GM19452 (cell line): ENCODE measurements at regions not wholly inside any gene's neighbourhood (a gene's known extent, or its start where the extent isn't known, plus 50 kb on each side); places are given as distances from the start of the nearest gene placed in this dataset.
"Not testable (repeated sequence)": the region's sequence is repeated elsewhere in the genome, so short reads cannot be mapped to it uniquely, and the experiment has no call there.

Experiments
- ATAC-seq: cut with Tn5 transposase; IDR thresholded peaks from one replicate; pipeline ENCODE4 v1.9.1; 2021; ENCODE audit not compliant: unreplicated experiment

DNA sequence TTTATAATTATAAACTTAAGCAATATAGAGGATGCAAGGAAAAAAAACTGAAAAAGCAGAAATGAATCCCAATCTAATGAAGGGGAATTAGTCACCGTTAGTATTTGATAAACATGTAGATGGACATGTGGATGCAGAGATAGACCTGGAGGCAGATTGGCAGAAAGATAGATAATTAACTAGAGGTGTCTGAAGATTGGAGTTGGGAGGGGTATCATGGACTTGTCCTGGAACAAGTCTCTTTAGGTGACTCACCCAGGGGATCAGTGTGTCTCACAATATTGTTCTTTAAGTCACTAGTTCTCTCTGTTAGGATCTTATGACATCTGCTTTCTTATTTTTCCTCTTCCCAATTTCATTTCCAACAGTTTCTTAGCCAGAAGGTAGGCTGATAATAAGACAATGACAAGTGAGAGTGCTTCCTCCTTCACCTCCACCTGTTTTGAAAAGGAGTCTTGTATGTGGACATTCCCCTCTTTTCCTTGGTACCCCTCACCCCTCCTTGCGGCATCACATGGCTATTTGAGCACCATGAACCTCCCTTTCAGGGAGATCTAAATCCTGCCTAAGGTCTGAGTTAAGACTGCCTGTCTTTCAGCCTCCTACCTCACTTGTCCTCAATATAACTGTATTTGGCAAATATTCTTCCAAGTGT, 987.7 kb downstream of the TSN start:
- ATAC-seq, result no peak

DNA sequence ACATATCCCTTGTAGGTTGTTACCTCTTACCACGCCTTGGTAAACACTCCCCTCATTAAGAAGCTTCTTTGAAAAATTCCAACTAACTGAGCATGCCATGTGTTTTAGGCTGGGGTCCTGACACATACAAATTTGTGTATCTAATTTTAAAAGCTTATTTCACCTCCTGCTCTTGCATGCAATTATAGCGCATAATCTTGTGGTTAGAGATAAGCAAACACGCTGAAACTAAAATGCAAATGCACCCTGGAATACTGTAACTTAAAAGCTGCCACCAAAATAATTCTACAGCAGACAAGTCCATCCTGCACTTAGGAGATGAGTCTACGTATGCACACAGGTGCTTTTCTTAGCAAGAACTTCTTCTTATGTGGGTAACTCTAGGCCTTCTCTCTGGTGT, 990.2 kb downstream of the TSN start:
- no peak for ATAC-seq

DNA sequence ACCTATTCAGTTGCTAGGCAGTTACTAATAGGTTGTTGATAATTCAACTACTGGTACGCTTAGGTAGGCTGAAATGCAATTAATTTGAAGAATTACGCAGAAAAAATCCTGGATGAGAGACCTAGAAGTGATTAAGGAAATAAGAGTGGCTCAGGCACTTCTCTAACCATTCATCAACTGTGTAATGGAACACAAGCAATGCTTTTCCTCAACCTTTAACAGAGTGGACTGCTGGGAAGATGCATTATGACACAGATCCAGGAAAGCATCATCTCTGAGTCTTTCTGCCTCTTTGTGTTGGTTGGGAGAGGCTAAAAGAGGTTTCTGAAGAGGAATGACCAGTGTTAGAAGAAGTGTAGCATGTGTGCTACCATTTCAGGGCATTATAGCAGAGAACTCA, 992.2 kb downstream of the TSN start:
- no peak for ATAC-seq

DNA sequence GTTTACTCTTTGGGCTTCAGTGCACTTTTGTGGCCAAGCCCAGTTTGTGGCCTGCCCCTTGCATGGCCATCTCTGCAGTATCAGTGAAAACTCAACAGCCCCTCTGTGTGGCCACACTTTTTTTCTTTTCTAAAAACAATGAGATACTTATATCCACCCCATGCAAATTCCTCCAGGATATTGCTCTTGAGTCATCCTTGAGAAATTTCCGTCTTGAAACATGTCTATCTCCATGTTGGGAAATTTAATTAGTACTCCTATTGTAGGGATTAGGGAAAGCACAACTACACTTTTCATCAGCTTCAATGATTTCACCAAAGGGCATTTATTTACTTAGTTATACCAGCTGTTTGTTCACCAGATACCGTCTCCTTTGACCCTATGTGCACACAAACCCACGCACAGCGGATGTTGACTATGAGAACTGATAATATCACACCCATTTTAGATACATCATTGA, 993.1 kb downstream of the TSN start:
- ATAC-seq, result no peak

DNA sequence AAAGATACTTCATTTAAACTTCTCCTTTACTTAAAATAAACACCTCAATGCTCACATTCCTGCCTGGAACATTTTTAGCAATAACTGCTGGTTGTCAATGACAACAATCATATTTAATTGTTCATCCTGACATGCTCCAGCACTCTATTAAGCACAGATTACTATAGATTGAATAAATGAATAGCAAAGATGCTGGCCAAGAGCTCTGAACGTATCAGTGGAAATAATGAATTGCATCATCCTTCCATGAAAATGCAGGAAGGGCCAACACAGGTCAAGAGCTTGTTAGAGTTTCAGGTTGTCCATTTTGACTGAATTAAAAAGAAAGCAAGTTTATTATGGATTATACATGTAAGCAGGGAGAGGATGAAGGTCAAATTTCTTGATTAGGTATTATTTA, 994.0 kb downstream of the TSN start:
- no peak for ATAC-seq

DNA sequence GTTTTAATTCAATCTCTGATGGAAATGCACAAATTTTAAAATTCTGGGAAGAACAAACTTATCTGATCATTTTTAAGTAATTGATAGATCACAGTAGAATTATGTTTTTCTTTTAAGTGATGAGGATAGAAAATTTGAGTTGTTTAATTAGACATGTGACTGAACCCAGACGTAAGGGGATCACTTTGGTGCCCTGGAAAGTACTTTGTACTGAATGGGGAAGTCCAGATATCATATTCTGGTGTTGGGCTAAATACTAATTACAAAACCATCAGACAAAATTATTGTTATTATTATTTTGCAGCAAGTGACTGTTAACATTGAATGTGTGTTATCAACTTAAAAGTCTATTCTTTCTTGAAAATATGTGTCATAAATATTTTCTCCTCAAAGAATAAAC, 994.6 kb downstream of the TSN start:
- ATAC-seq, result no peak

DNA sequence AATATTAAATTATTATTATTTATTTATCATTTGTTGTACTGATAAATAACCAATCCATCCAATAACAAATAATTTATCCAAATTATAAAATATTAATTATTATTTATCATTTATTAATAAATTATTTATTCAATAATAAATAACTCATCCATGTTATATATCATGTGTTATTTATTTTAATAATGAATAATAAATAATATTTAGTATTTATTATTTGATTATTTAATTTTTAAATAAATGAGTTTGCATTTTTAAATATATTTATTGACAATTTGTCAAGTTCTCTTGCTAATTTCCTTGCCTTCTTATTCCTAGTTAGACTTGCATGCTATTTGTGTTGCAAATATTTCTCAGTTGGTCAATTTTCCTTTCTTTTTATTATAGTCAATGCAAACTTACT, 995.4 kb downstream of the TSN start:
- no peak for ATAC-seq

DNA sequence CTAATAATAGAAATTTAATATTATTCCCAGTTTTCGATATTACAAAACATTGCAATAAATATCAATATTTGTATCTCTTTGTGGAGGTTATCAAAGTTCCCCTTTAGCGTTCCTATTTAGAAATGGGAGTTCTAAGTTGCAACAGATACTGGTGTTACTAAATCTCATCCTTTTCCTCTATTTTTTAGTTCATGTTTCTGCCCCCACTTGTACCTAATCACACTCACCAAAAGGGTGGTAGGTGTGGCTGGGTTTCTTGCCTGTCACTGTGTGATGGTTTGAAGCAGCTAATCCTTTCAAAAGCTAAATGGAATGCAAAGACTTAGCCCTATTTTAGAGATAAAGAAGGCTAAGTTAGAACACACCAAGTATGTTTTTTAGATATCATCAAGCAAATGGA, 997.9 kb downstream of the TSN start:
- ATAC-seq, result no peak

DNA sequence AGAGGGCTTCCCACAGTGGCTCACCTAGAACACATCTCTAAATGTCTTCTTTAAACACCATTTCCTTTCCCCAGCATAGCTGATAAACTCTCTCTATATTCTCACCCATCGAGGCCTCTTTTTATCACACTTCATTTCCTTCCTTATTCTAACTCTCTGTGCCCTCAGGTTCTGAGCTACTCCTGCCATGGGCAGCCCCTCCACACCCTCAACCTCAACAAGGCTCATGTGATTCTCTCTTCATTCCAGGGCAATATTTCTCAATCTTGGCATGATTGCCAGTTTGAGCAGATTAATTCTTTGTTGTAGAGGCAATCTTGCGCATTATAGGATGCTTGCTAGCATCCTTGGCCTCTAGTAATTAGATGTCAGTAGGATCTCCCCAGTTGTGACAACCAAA, 999.1 kb downstream of the TSN start:
- no peak for ATAC-seq

DNA sequence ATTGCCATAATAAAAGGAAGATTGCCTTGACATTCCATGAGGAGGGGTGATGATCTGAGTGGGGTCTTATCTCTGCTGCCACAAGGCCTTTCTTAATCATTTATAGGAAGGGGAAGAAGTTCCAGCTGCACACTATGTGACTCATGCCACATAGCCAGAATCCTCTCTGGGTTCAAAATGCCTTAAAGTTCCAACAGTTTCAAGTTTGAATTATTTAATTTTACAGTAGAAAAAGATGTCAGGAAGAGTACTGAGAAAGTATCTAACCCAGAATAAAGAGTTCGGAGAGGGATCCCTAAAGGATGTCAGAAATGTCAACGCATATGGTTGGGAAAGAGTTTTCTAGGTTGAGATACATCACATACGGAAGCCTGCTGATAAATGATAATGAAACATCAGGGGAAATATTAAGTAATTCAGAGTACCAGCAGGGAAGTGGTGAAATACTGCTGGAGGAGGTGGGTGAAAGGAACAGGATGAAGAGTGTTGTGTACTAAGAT, 999.9 kb downstream of the TSN start:
- ATAC-seq, result no peak

DNA sequence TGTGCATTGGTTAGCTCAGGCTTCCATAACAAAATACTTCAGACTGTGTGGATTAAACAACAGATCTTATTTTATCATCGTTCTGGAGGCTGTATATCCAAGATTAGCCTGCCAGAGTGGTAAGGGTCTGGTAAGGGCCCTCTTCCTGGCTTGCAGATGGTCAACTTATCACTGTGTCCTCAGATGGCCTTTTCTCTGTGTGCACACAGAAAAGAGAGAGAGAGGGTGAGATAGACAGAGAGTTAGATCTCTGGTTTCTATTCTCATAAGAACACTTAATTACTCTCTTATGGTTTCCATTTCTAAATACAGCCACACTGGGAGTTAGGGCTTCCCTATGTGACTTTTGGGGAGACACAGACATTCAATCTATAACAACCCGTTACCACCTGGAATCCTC, 1003.5 kb downstream of the TSN start:
- ATAC-seq, result no peak

DNA sequence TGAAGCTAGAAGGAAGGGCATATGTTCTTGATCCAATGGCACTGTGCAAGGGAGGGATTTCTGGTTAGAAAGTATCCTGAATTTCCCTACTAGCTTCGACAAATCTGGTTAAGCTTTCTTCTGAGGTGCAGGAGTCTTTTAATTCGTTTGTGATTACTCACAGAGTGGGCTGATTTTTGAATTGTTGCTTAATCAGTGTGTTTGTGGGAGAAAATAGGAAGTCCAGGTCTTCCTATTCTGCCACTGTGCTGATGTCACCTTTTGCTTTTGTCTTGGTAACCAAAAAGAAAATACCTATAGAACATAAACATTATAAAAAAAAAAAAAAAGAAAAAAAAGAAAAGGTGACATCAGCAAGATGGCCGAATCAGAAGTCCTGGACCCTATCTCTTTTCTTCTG, 1008.6 kb downstream of the TSN start:
- no peak for ATAC-seq

DNA sequence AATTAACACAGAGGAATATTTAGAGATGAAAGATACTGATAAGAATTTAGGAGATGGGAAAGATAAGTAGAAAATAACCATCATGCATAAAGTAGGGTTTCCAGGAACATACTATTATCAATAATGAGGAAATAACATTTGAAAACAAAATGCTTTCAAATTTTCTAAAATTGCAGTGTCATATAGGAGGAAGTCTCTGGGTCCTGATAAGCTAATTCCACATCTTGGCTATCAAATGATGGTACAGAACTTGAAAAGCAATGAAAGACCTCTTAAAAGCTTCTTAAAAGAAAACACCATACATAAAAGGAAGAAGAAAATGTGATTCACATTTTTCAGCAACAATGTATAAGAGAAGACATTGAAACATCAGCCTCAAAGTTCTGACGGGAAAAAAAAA, 1024.8 kb downstream of the TSN start:
- ATAC-seq, result no peak

DNA sequence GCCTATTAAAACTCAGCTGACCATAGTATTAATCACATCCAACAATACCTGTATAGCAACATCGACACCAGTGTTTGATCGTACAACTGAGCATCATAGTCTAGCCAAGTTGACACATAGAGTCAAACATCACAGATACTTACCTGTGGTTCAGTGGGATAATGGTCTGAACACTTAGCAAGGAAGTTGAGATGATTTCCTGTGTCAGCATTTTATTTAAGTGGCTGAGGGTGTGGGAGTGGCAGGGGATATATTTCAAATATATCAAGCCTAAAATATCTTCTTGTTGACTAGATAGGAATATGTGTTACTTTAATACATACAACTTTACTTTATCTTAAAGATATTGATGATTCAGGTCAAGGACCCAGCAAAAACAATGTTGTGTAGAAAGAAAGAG, 1038.6 kb downstream of the TSN start:
- no peak for ATAC-seq

DNA sequence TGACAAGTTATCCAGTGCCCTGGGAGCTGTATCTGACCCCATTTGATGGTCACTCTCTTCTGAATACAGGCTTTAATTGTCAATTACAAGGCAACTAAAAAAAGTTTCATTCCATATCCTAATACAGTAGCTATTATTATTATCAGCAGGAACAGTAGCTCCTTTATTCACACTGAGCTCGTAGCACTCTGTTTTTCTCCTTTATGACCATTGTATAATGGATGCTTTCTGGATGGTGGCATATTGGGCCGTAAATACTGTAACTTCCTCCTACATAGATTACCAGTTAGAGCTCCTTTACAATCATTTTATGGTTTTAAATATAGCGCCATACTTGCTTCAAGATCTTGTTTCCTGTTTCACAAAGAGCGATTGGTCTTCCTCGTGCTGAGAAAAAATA, 1040.3 kb downstream of the TSN start:
- no peak for ATAC-seq

DNA sequence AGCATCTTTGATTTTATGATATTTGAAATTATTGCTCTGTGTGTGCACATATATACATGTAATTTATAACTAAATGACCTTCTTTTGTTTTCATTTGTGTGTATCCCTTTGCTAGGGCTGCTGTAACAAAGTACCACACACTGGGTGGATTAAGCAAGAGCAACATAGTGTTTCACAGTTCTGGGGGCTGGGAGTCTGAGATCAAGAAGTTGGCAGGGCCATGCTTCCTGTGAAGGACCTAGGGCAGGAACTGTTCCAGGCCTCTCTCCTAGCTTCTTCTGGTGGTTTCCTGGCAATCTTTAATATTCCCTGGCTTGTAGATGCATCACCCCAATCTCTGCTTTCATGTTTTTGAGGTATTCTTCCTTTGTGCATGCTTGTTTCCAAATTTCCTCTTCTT, 1043.9 kb downstream of the TSN start:
- ATAC-seq, result no peak

DNA sequence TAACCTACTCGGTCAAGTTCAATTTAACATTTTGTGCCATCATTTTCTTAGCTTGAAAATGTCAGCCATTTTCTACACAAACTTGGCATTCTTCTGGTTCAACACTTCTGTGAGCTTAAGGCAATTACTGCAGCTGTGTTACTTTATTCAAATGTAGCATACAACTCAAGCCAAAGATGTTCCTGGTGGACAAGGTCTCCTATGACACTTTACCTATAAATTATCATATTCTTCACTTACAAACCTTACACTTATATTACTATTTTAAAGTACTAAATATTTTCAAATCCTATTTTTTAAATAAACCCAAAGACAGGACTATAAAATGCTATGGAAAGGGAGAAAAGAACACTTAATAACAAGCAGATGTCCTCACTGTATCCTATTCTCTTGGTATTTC, 1045.3 kb downstream of the TSN start:
- no peak for ATAC-seq

DNA sequence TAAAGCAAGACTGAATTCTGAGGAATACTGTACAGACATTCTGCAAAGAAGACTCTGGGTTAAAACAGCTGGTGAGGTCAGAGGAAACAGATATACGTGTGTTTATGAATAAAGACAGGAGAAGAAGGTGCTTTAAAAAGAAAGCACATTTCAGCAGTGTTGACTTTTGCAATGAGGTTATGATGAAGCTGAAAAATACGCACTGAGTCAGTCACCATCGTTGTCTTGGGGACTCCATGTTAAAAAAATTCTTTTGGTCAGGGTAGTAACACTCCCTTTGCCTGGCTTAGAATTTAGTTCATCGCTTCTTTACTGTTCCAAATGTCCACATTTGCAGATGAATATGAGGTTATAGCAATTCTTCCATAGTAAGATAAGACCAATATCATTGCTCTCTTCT, 1049.0 kb downstream of the TSN start:
- no peak for ATAC-seq

DNA sequence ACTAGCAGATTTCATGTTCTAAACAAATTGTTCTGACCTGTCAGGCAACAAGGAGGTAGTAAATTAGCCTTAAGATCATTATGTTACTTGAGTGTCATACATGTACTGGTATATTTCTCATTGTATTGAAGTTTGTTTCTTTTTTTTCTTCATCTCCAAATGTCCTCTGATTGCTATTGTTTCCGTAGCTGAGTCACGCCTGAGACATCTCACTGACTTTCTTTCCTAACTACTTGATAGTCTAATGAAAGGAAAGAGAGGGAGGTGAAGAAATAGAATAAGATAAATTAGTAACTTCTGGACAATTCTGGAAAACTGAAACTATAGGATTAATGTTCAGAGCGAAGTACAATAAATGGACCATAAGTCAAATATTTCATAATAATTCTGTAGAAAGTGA, 1049.9 kb downstream of the TSN start:
- no peak for ATAC-seq

DNA sequence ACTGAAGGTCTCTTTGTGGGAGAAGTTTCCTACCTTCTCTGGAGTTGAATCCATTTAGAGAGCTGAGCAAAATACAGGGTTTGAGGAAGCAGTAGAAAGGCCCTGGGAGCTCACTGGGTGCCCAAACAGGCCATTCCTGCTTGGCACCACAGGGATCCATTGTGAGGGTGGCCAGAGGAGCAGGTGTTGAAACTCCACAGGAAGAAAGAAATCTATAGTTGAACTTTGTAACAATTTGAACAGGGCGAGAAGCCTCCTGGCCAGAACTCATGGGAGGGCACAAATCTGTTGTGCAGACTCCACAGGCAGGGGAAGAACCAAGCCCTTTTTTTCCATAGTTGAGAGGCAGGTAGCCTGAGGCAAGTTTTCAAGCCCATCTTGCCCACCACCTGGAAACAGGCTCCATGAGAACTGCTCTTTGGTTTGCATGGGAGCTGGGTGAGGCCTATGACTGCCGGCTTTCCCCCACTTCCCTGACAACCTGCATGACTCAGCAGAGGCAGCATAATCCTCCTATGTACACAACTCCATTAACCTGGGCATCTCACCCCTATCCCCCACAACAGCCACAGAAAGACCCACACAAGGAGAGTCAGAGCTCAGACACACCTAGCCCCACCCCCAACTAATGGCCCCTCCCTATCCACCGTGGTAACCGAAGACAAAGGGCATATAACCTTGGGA, 1053.0 kb downstream of the TSN start:
- no peak for ATAC-seq

DNA sequence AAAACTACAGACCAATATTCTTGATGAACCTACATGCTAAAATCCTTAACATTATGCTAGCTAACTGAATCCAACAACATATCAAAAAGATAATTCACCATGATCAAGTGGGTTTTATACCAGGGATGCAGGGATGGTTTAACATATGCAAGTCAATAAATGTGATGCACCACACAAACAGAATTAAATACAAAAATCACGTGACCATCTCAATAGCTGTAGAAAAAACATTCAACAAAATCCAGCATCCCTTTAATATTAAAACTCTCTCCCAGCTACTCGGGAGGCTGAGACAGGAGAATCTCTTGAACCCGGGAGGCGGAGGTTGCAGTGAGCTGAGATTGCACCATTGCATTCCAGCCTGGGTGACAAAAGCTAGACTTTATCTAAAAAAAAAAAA, 1056.8 kb downstream of the TSN start:
- ATAC-seq, result not testable (repeated sequence)

DNA sequence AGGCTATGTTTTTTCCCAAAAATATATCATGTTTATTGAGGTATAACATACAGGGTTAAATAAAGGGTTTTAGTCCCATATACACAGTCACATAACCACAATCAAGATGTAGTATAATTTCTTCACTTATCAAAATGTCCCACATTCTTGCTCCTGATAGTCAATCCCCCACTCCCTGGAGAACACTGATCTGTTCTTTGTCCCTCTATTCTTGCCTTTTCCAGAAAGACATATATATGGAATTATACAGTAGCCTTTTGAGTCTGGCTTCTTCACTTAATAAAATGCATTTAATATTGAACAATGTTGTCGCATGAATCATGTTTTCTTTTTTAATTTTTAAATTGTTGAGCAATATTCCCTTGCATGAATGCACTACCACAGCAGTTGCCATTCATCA, 1059.7 kb downstream of the TSN start:
- no peak for ATAC-seq

DNA sequence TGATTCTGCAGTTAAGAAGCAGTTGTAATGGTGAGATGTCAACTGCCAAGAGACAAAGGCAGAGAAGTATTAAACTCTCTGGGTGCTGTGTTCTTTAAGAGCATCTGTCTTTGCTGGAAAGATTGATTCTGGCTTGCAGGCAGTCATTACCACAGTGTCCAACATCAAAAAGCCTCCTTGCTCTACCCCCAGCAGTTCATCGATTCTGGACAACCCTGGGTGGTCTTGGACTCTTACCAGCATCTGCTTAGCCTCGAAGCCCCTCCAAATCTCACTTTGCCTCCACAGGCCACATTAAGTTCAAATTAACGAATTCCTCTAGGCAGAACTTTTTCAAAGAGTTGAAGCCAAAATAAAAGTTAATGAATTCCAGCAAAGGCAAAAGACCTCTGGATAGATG, 1061.4 kb downstream of the TSN start:
- ATAC-seq, result no peak
